Thyroid gland (tissue), 4 donors: ENCODE measurements at regions not wholly inside any gene's neighbourhood (a gene's known extent, or its start where the extent isn't known, plus 50 kb on each side); places are given as distances from the start of the nearest gene placed in this dataset.

Source experiments
- DNase-seq, 2 donors: peaks; one replicate each; pipeline ENCODE4 v3.0.0-alpha.2; 2019
- H3K27ac ChIP-seq, 3 donors: fragments of 200-600 bp; sonication (generic); 1 replicate in 2 of 3; 2 replicates in 1 of 3; pipeline ENCODE4 v1.5.1; 2016 to 2019; ENCODE audit warnings: mild to moderate bottlenecking in 1 of 3, moderate library complexity in 1 of 3
- H3K27me3 ChIP-seq: fragments of 200-600 bp; sonication (generic); one replicate; pipeline ENCODE4 v1.5.1; 2019
- H3K36me3 ChIP-seq, 2 donors: fragments of 200-600 bp; sonication (generic); one replicate each; pipeline ENCODE4 v1.5.1; 2016 to 2019
- H3K4me1 ChIP-seq, 2 donors: fragments of 200-600 bp; sonication (generic); one replicate each; pipeline ENCODE4 v1.5.1; 2017 to 2019
- H3K4me3 ChIP-seq, 3 donors: fragments of 200-600 bp; sonication (generic); replicated peaks in 1 of 3; 1 replicate in 2 of 3; 2 replicates in 1 of 3; pipeline ENCODE4 v1.5.1; 2016; ENCODE audit warnings: mild to moderate bottlenecking in 1 of 3
- H3K9me3 ChIP-seq: fragments of 200-600 bp; sonication (generic); one replicate; pipeline ENCODE4 v1.5.1; 2017
- CTCF ChIP-seq, 6 experiments: fragments of 200-600 bp in 3 of 6; fragments of 450-650 bp in 3 of 6; sonication (generic) in 3 of 6; IDR thresholded peaks; one replicate each; pipeline ENCODE4 v1.5.1; 2016 to 2019; ENCODE audit warnings: antibody characterized with exemption in 6 of 6, mild to moderate bottlenecking in 2 of 6, inconsistent platforms in 1 of 6, moderate library complexity in 1 of 6
- POLR2A ChIP-seq, 2 donors: fragments of 450-650 bp; IDR thresholded peaks; one replicate each; pipeline ENCODE4 v1.6.1; 2017; ENCODE audit warnings: antibody characterized with exemption in 2 of 2, mild to moderate bottlenecking in 2 of 2, moderate library complexity in 1 of 2
- WGBS, 2 donors: methylation state at CpG; one replicate each; pipeline ENCODE4 v1.1.5; 2017; 5-methylcytosine and 5-hydroxymethylcytosine counted together
- intact Hi-C: fragments of 100-400 bp; cut with DNase I; formaldehyde crosslinking; loops from one replicate; pipeline ENCODE4 v1.15.1; 2023

GRCh38 chr13:72163678-72164077 is 296.7 kb upstream of the DACH1 start:
- TF ChIP-seq CTCF (IDR thresholded peaks at IDR 0.05): no peak
- TF ChIP-seq POLR2A (IDR thresholded peaks at IDR 0.05): no peak
- Histone ChIP-seq H3K4me1 (no peaks in the 10 kb centered on the region), H3K36me3 (no peaks in the 10 kb centered on the region), H3K4me3 (no peak overlapping the region), H3K27ac (no peak overlapping the region), H3K9me3 (no peaks in the 10 kb centered on the region), H3K27me3 (no peaks in the 10 kb centered on the region)
- intact Hi-C loops: no loop called here
- 48 to 66% methylated on average over 4 of the region's 4 CpGs for WGBS, 2 donors
- no peak for DNase-seq

- DNase-seq: no peak
- intact Hi-C loops: no loop called here
- 86 to 87% methylated on average over 5 of the region's 5 CpGs for WGBS, 2 donors
- TF ChIP-seq CTCF (IDR thresholded peaks at IDR 0.05): no peak
- TF ChIP-seq POLR2A (IDR thresholded peaks at IDR 0.05): no peak
- H3K9me3 ChIP-seq: no peaks in the 10 kb centered on the region
- no peaks in the 10 kb centered on the region for H3K36me3 ChIP-seq
- no peaks in the 10 kb centered on the region for H3K27me3 ChIP-seq
- H3K27ac ChIP-seq: no peak overlapping the region
- H3K4me3 ChIP-seq: no peak overlapping the region
- H3K4me1 ChIP-seq: no peaks in the 10 kb centered on the region
These were observed 294.0 kb upstream of the DACH1 start for GRCh38 chr13:72160977-72161376.

- no peak for DNase-seq
- Histone ChIP-seq H3K4me1 (no peaks in the 10 kb centered on the region), H3K9me3 (no peaks in the 10 kb centered on the region), H3K36me3 (no peaks in the 10 kb centered on the region), H3K27me3 (no peaks in the 10 kb centered on the region), H3K4me3 (no peak overlapping the region), H3K27ac (no peak overlapping the region)
- TF ChIP-seq POLR2A (IDR thresholded peaks at IDR 0.05) (no peak), CTCF (IDR thresholded peaks at IDR 0.05) (no peak)
- intact Hi-C loops: no loop called here
These were observed 289.8 kb upstream of the DACH1 start for GRCh38 chr13:72156760-72157159.

GRCh38 chr13:72153272-72153671 is 286.3 kb upstream of the DACH1 start:
- no peaks in the 10 kb centered on the region for H3K27me3 ChIP-seq
- no peak for TF ChIP-seq CTCF (IDR thresholded peaks at IDR 0.05)
- no peak for TF ChIP-seq POLR2A (IDR thresholded peaks at IDR 0.05)
- no peak for DNase-seq
- WGBS, 2 donors: 95 to 96% methylated on average over 1 of the region's 1 CpG
- intact Hi-C loops: no loop called here
- no peaks in the 10 kb centered on the region for H3K36me3 ChIP-seq
- peaks cover 0 to 5% of the 10 kb centered on the region in 2 donors for H3K4me1 ChIP-seq
- no peaks in the 10 kb centered on the region for H3K9me3 ChIP-seq
- H3K27ac ChIP-seq: no peak overlapping the region
- H3K4me3 ChIP-seq: no peak overlapping the region

GRCh38 chr13:72151241-72151640 is 284.2 kb upstream of the DACH1 start:
- intact Hi-C loops: no loop called here
- Histone ChIP-seq H3K36me3 (no peaks in the 10 kb centered on the region), H3K27me3 (no peaks in the 10 kb centered on the region), H3K9me3 (no peaks in the 10 kb centered on the region), H3K4me1 (peaks cover 0 to 5% of the 10 kb centered on the region in 2 donors), H3K4me3 (no peak overlapping the region), H3K27ac (no peak overlapping the region)
- DNase-seq: no peak
- WGBS, 2 donors: 62 to 73% methylated on average over 2 of the region's 2 CpGs
- TF ChIP-seq CTCF (IDR thresholded peaks at IDR 0.05): no peak
- no peak for TF ChIP-seq POLR2A (IDR thresholded peaks at IDR 0.05)
